ENCODE measurements at regions not wholly inside any gene's neighbourhood (a gene's known extent, or its start where the extent isn't known, plus 50 kb on each side); places are given as distances from the start of the nearest gene placed in this dataset.

GRCh38 chr6:130507666-130508028 is 141.8 kb downstream of the TMEM200A start:
- Histone ChIP-seq H3K4me3 (peak overlapping the region in 1 of 2 donors; percentile 5), H3K36me3 (no peaks in the 10 kb centered on the region), H3K4me1 (no peaks in the 10 kb centered on the region), H3K27ac (peak overlapping the region; percentile 82 to 84), H3K9me3 (no peaks in the 10 kb centered on the region), H3K27me3 (no peaks in the 10 kb centered on the region)
- TF ChIP-seq CTCF (IDR thresholded peaks at IDR 0.05) (no peak), POLR2A (IDR thresholded peaks at IDR 0.05) (no peak)
- intact Hi-C loops (cut with DNase I; ENCODE audit: low total_unique reads) = no loop called here
- no peak for DNase-seq

- no peak overlapping the region for H3K27ac ChIP-seq
Observed at GRCh38 chr6:130513770-130514169, 148.0 kb downstream of the TMEM200A start.

GRCh38 chr6:130514712-130515111 is 148.9 kb downstream of the TMEM200A start:
- H3K9me3 ChIP-seq = no peaks in the 10 kb centered on the region
- no peaks in the 10 kb centered on the region for H3K27me3 ChIP-seq
- H3K27ac ChIP-seq = no peak overlapping the region
- TF ChIP-seq POLR2A (IDR thresholded peaks at IDR 0.05) = no peak
- no peak for TF ChIP-seq CTCF (IDR thresholded peaks at IDR 0.05)
- DNase-seq = no peak
- peaks cover 0 to 7% of the 10 kb centered on the region in 2 donors for H3K4me1 ChIP-seq
- H3K36me3 ChIP-seq = no peaks in the 10 kb centered on the region
- intact Hi-C loops (cut with DNase I; ENCODE audit: low total_unique reads) = no loop called here
- no peak overlapping the region for H3K4me3 ChIP-seq

More at GRCh38 chr6:130513770-130514169, 148.0 kb downstream of the TMEM200A start:
- H3K27me3 ChIP-seq = no peaks in the 10 kb centered on the region
- no peaks in the 10 kb centered on the region for H3K9me3 ChIP-seq
- H3K36me3 ChIP-seq = no peaks in the 10 kb centered on the region
- no peak overlapping the region for H3K4me3 ChIP-seq
- TF ChIP-seq CTCF (IDR thresholded peaks at IDR 0.05) (no peak), POLR2A (IDR thresholded peaks at IDR 0.05) (no peak)
- peaks cover 0 to 7% of the 10 kb centered on the region in 2 donors for H3K4me1 ChIP-seq
- intact Hi-C loops (cut with DNase I; ENCODE audit: low total_unique reads) = no loop called here
- DNase-seq = no peak

GRCh38 chr6:130515306-130515705 is 149.5 kb downstream of the TMEM200A start:
- Histone ChIP-seq H3K4me1 (peaks cover 0 to 7% of the 10 kb centered on the region in 2 donors), H3K27me3 (no peaks in the 10 kb centered on the region), H3K36me3 (no peaks in the 10 kb centered on the region), H3K4me3 (no peak overlapping the region), H3K27ac (no peak overlapping the region), H3K9me3 (no peaks in the 10 kb centered on the region)
- no peak for TF ChIP-seq POLR2A (IDR thresholded peaks at IDR 0.05)
- TF ChIP-seq CTCF (IDR thresholded peaks at IDR 0.05) = no peak
- DNase-seq = no peak
- intact Hi-C loops (cut with DNase I; ENCODE audit: low total_unique reads) = no loop called here

GRCh38 chr6:130516604-130517003 is 150.8 kb downstream of the TMEM200A start:
- DNase-seq = no peak
- H3K4me1 ChIP-seq = peaks cover 0 to 7% of the 10 kb centered on the region in 2 donors
- H3K4me3 ChIP-seq = no peak overlapping the region
- no peaks in the 10 kb centered on the region for H3K27me3 ChIP-seq
- TF ChIP-seq POLR2A (IDR thresholded peaks at IDR 0.05) (no peak), CTCF (IDR thresholded peaks at IDR 0.05) (no peak)
- no peaks in the 10 kb centered on the region for H3K36me3 ChIP-seq
- intact Hi-C loops (cut with DNase I; ENCODE audit: low total_unique reads) = no loop called here
- H3K9me3 ChIP-seq = no peaks in the 10 kb centered on the region
- H3K27ac ChIP-seq = no peak overlapping the region

All from uterus (tissue), 3 donors.